Transverse colon (tissue), 4 donors: ENCODE measurements at regions not wholly inside any gene's neighbourhood (a gene's known extent, or its start where the extent isn't known, plus 50 kb on each side); places are given as distances from the start of the nearest gene placed in this dataset.

ENCODE experiments used
- CTCF ChIP-seq, 5 experiments: fragments of 200-600 bp in 3 of 5; fragments of 450-650 bp in 2 of 5; sonication (generic) in 3 of 5; IDR thresholded peaks; 1 replicate in 2 of 5; 2 replicates in 3 of 5; pipeline ENCODE4 v1.5.1; 2016 to 2017; ENCODE audit warnings: antibody characterized with exemption in 5 of 5, inconsistent platforms in 3 of 5, mild to moderate bottlenecking in 2 of 5, moderate library complexity in 1 of 5
- EP300 ChIP-seq: sonication (generic); formaldehyde crosslinking; IDR thresholded peaks from one replicate; pipeline ENCODE4 v1.6.1; 2017; ENCODE audit warnings: antibody characterized with exemption, low read depth
- POLR2A ChIP-seq: fragments of 450-650 bp; IDR thresholded peaks from one replicate; pipeline ENCODE4 v1.6.1; 2016; ENCODE audit warnings: antibody characterized with exemption, mild to moderate bottlenecking, moderate library complexity
- POLR2AphosphoS5 ChIP-seq, 3 donors: sonication (generic); formaldehyde crosslinking; IDR thresholded peaks; one replicate each; pipeline ENCODE4 v1.6.1; 2016; ENCODE audit warnings: antibody characterized with exemption in 3 of 3

- TF ChIP-seq EP300 (no peak), CTCF (IDR thresholded peaks at IDR 0.05) (no peak), POLR2A (no peak), POLR2AphosphoS5 (IDR thresholded peaks at IDR 0.05) (no peak)
These were observed 410.1 kb downstream of the RAP2B start for GRCh38 chr3:153572165-153572564.
